ENCODE measurements at regions not wholly inside any gene's neighbourhood (a gene's known extent, or its start where the extent isn't known, plus 50 kb on each side); places are given as distances from the start of the nearest gene placed in this dataset.

- H3K4me3 ChIP-seq (ENCODE audit: low read length) = no peak overlapping the region
- no peak for DNase-seq (ENCODE audit: low read depth)
- TF ChIP-seq, protein P1, sequence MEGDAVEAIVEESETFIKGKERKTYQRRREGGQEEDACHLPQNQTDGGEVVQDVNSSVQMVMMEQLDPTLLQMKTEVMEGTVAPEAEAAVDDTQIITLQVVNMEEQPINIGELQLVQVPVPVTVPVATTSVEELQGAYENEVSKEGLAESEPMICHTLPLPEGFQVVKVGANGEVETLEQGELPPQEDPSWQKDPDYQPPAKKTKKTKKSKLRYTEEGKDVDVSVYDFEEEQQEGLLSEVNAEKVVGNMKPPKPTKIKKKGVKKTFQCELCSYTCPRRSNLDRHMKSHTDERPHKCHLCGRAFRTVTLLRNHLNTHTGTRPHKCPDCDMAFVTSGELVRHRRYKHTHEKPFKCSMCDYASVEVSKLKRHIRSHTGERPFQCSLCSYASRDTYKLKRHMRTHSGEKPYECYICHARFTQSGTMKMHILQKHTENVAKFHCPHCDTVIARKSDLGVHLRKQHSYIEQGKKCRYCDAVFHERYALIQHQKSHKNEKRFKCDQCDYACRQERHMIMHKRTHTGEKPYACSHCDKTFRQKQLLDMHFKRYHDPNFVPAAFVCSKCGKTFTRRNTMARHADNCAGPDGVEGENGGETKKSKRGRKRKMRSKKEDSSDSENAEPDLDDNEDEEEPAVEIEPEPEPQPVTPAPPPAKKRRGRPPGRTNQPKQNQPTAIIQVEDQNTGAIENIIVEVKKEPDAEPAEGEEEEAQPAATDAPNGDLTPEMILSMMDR (IDR thresholded peaks at IDR 0.05; ENCODE audit: insufficient read depth, low read depth, low read length, missing control alignments) = no peak
These were observed 290.5 kb upstream of the KYNU start for GRCh38 chr2:142586693-142587580.

DNA sequence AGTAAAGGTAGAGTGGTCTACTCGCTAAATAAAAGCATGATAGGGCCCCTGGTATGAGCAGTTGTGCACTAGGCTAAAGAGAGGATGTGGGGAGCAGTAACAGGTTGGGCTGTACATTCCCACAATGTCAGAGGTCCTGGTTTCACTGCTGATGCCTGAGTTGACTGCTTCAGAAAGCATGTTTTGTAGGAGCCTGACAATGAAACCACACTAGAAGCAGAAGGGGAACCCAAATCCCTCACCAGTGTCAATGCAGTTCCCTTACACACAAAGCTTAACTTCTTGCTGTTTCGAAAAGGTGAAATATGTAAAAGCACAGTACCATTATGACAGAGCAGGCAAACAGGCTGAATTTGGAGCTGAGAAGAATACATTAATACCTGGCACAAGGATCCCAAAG lies 291.7 kb upstream of the KYNU start:
- TF ChIP-seq, protein P1 (IDR thresholded peaks at IDR 0.05; ENCODE audit: insufficient read depth, low read depth, low read length, missing control alignments) = no peak
- DNase-seq (ENCODE audit: low read depth) = no peak

DNA sequence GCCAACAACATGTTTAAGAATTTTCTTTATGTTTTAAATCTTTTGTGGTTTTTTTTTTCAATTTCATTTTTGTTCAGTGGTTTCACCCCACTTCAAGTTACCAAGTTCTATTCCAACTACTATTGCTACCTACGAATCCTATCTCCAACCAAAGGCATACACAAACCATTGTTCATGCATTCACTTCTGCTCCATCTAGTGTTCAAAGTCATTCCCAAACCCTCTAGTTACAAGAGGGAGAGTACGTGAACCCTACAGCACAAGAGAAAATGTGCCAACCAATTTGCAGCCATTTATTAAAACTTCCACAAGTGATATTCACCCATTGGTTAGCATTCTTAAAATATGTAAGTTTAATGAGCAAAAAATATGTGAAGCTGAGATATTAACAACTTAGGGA lies 295.1 kb upstream of the KYNU start:
- no peak overlapping the region for H3K4me3 ChIP-seq (ENCODE audit: low read length)
- TF ChIP-seq, protein P1 (IDR thresholded peaks at IDR 0.05; ENCODE audit: insufficient read depth, low read depth, low read length, missing control alignments) = peak; percentile 22
- DNase-seq (ENCODE audit: low read depth) = peak; percentile 11

More for the DNA sequence above, 291.7 kb upstream of the KYNU start:
- H3K4me3 ChIP-seq (ENCODE audit: low read length) = no peak overlapping the region

DNA sequence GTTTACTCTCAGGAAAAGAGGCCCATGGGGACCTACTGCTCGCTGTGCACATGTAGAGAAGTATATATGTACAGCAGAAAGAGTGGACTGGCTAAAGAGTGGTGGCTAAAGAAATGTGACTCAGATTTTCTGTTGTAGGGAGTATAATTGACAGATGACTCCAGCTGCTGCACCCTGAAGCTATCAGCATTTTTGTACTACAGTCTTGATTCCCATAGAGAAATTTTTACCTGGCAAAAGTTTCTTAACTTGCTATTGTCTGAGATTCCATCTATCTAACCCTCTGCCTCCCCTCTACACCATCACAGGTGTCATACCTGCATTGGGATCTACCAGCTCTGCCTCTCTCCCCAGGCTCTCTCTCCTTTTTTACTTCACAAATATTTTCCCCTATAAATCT lies 296.0 kb upstream of the KYNU start:
- TF ChIP-seq, protein P1 (IDR thresholded peaks at IDR 0.05; ENCODE audit: insufficient read depth, low read depth, low read length, missing control alignments) = no peak
- DNase-seq (ENCODE audit: low read depth) = no peak
- no peak overlapping the region for H3K4me3 ChIP-seq (ENCODE audit: low read length)

DNA sequence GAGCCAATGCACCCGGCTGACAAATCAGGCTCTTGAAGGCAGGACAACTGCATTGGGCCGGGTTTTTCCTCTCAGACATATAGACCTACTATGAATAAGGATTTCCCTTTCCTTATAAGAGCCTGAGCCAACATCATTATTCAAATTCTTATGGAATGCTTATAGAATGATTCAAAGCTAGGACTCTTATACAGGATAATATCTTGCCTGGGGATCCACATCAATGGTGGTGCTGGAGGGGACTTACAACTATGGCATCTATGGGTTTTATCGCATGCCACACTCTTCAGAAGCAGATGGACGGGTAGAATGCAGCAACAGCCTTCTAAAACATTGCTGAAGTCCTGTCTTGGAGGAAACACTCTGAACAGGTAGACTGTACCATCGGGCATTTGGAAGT lies 296.8 kb upstream of the KYNU start:
- TF ChIP-seq, protein P1 (IDR thresholded peaks at IDR 0.05; ENCODE audit: insufficient read depth, low read depth, low read length, missing control alignments) = no peak
- DNase-seq (ENCODE audit: low read depth) = no peak
- no peak overlapping the region for H3K4me3 ChIP-seq (ENCODE audit: low read length)

- no peak for DNase-seq (ENCODE audit: low read depth)
- TF ChIP-seq, protein P1 (IDR thresholded peaks at IDR 0.05; ENCODE audit: insufficient read depth, low read depth, low read length, missing control alignments) = no peak
- no peak overlapping the region for H3K4me3 ChIP-seq (ENCODE audit: low read length)
These were observed 301.9 kb upstream of the KYNU start for GRCh38 chr2:142575561-142575960.

GRCh38 chr2:142574388-142574787 lies 303.1 kb upstream of the KYNU start:
- DNase-seq (ENCODE audit: low read depth) = no peak
- H3K4me3 ChIP-seq (ENCODE audit: low read length) = no peak overlapping the region
- TF ChIP-seq, protein P1 (IDR thresholded peaks at IDR 0.05; ENCODE audit: insufficient read depth, low read depth, low read length, missing control alignments) = no peak

Data from epithelial cell of esophagus (primary cell).